Lower lobe of right lung (tissue), 2 donors: ENCODE measurements at regions not wholly inside any gene's neighbourhood (a gene's known extent, or its start where the extent isn't known, plus 50 kb on each side); places are given as distances from the start of the nearest gene placed in this dataset.
A peak's percentile ranks its signal among the peaks of the same experiment; 100 is the strongest.

Experiments used
- ATAC-seq, 2 donors: fragments of 200-7000 bp; cut with Tn5 transposase; one replicate each; pipeline ENCODE4 v1.9.1; 2020 to 2022; ENCODE audit warnings: mild to moderate bottlenecking in 2 of 2, moderate library complexity in 2 of 2
- DNase-seq: peaks from one replicate; pipeline ENCODE4 v3.0.0-alpha.2; 2020
- H3K27ac ChIP-seq: fragments of 200-600 bp; one replicate; pipeline ENCODE4 v1.8.0; 2022
- H3K27me3 ChIP-seq: fragments of 200-600 bp; one replicate; pipeline ENCODE4 v1.8.0; 2022; ENCODE audit warnings: low read depth
- H3K36me3 ChIP-seq: fragments of 200-600 bp; one replicate; pipeline ENCODE4 v1.8.0; 2022; ENCODE audit warnings: mild to moderate bottlenecking
- H3K4me1 ChIP-seq: fragments of 200-600 bp; one replicate; pipeline ENCODE4 v1.8.0; 2022
- H3K4me3 ChIP-seq: fragments of 200-600 bp; one replicate; pipeline ENCODE4 v1.8.0; 2022; ENCODE audit warnings: mild to moderate bottlenecking
- H3K9me3 ChIP-seq: fragments of 200-600 bp; one replicate; pipeline ENCODE4 v1.8.0; 2022
- intact Hi-C: fragments of 100-400 bp; cut with DNase I; formaldehyde crosslinking; loops from one replicate; pipeline ENCODE4 v1.11.0; 2022
- TF ChIP-seq, protein P1 (sequence below): fragments of 200-600 bp; IDR thresholded peaks from one replicate; pipeline ENCODE4 v1.8.0; 2022; ENCODE audit warnings: antibody characterized with exemption, mild to moderate bottlenecking
- donor health status: DM: no; HTN: yes; CAD: no; lungs with severe emphysema.

GRCh38 chr21:38954588-38955004 lies 148.9 kb downstream of the ETS2 start:
- Histone ChIP-seq H3K36me3 (no peaks in the 10 kb centered on the region), H3K4me1 (peaks cover 29% of the 10 kb centered on the region), H3K27ac (no peak overlapping the region), H3K9me3 (no peaks in the 10 kb centered on the region), H3K27me3 (no peaks in the 10 kb centered on the region), H3K4me3 (no peak overlapping the region)
- TF ChIP-seq, protein P1, sequence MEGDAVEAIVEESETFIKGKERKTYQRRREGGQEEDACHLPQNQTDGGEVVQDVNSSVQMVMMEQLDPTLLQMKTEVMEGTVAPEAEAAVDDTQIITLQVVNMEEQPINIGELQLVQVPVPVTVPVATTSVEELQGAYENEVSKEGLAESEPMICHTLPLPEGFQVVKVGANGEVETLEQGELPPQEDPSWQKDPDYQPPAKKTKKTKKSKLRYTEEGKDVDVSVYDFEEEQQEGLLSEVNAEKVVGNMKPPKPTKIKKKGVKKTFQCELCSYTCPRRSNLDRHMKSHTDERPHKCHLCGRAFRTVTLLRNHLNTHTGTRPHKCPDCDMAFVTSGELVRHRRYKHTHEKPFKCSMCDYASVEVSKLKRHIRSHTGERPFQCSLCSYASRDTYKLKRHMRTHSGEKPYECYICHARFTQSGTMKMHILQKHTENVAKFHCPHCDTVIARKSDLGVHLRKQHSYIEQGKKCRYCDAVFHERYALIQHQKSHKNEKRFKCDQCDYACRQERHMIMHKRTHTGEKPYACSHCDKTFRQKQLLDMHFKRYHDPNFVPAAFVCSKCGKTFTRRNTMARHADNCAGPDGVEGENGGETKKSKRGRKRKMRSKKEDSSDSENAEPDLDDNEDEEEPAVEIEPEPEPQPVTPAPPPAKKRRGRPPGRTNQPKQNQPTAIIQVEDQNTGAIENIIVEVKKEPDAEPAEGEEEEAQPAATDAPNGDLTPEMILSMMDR = no peak
- ATAC-seq (peak; percentile 73 to 75), DNase-seq (no peak)
- intact Hi-C loops = no loop called here

DNA sequence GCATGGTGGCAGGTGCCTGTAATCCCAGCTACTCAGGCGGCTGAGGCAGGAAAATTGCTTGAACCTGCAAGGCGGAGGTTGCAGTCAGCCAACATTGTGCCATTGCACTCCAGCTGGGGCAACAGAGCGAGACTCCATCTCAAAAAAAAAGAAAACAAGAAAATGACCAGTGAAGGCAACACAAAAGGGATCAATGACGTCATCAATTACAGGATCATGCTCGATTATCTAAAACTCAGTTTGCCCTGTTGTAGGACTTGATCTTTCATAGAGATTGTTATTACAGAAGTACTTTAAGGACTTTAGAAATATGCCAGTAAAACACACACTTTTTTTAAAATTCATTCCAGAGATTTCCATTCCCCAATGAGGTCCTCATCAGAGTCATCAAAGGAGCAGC lies 147.8 kb downstream of the ETS2 start:
- intact Hi-C loops = no loop called here
- H3K27ac ChIP-seq = no peak overlapping the region
- H3K4me3 ChIP-seq = no peak overlapping the region
- TF ChIP-seq, protein P1 = no peak
- H3K4me1 ChIP-seq = peaks cover 18% of the 10 kb centered on the region
- H3K9me3 ChIP-seq = no peaks in the 10 kb centered on the region
- no peaks in the 10 kb centered on the region for H3K27me3 ChIP-seq
- DNase-seq = no peak
- no peak for ATAC-seq
- no peaks in the 10 kb centered on the region for H3K36me3 ChIP-seq

DNA sequence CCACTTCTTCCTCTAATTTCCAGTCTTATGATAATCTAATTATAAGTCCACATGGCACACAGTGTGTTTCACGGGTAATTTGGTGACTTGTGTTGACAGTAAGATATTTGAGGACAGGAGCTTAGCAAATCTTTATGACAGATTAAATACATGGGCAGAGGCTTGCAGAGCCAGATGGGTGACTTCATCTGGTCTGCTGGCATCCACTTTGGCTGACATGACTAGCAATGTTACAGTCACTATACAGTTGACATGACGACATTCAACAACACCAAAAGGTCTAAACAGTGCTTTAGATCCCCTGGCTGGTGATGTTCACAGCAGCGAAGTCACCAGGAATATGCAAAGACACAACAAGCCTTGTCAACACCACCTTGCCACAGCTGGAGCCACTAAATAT lies 147.2 kb downstream of the ETS2 start:
- Histone ChIP-seq H3K4me3 (no peak overlapping the region), H3K27ac (no peak overlapping the region), H3K4me1 (peaks cover 12% of the 10 kb centered on the region), H3K36me3 (no peaks in the 10 kb centered on the region), H3K27me3 (no peaks in the 10 kb centered on the region), H3K9me3 (no peaks in the 10 kb centered on the region)
- TF ChIP-seq, protein P1 = no peak
- DNase-seq (no peak), ATAC-seq (no peak)
- intact Hi-C loops = no loop called here

GRCh38 chr21:38951095-38951730 lies 145.5 kb downstream of the ETS2 start:
- intact Hi-C loops = no loop called here
- H3K27ac ChIP-seq = no peak overlapping the region

GRCh38 chr21:38950435-38951094 lies 144.8 kb downstream of the ETS2 start:
- intact Hi-C loops = no loop called here
- no peak overlapping the region for H3K4me3 ChIP-seq
- H3K9me3 ChIP-seq = no peaks in the 10 kb centered on the region
- H3K36me3 ChIP-seq = no peaks in the 10 kb centered on the region
- no peak overlapping the region for H3K27ac ChIP-seq
- TF ChIP-seq, protein P1 = no peak
- no peaks in the 10 kb centered on the region for H3K27me3 ChIP-seq
- no peak for DNase-seq
- H3K4me1 ChIP-seq = no peaks in the 10 kb centered on the region
- ATAC-seq = no peak

More at GRCh38 chr21:38951095-38951730, 145.5 kb downstream of the ETS2 start:
- DNase-seq (no peak), ATAC-seq (no peak)
- Histone ChIP-seq H3K36me3 (no peaks in the 10 kb centered on the region), H3K27me3 (no peaks in the 10 kb centered on the region), H3K4me1 (no peaks in the 10 kb centered on the region), H3K4me3 (no peak overlapping the region), H3K9me3 (no peaks in the 10 kb centered on the region)
- TF ChIP-seq, protein P1 = no peak
